ENCODE measurements at regions not wholly inside any gene's neighbourhood (a gene's known extent, or its start where the extent isn't known, plus 50 kb on each side); places are given as distances from the start of the nearest gene placed in this dataset.

GRCh38 chr13:111401151-111401550 is 80.7 kb downstream of the TEX29 start:
- no peaks in the 10 kb centered on the region for H3K79me2 ChIP-seq (replicated peaks; ENCODE audit: insufficient read depth)
- Mint-ChIP-seq H3K27ac (no peak overlapping the region), H3K36me3 (ENCODE audit: low read depth) (no peaks in the 10 kb centered on the region; the same call in 2 of the 3 replicates), H3K9me3 (peaks cover 5% of the 10 kb centered on the region; the same call in 2 of the 3 replicates), H3K4me1 (no peaks in the 10 kb centered on the region), H3K27me3 (ENCODE audit: insufficient read depth, low read depth, poor library complexity) (peaks cover 19% of the 10 kb centered on the region), H3K4me3 (no peak overlapping the region)
- no peak overlapping the region for H3K4me2 ChIP-seq
- DNase-seq (ENCODE audit: low spot score), result no peak
- no peak for ATAC-seq
- H4K20me1 ChIP-seq (replicated peaks; ENCODE audit: insufficient read depth), result no peaks in the 10 kb centered on the region
- no peak overlapping the region for H3K4me3 ChIP-seq
- no peaks in the 10 kb centered on the region for H3K9me2 ChIP-seq (ENCODE audit: insufficient read depth)
- H3K27me3 ChIP-seq (ENCODE audit: insufficient read depth), result no peaks in the 10 kb centered on the region
- no peaks in the 10 kb centered on the region for H3K4me1 ChIP-seq (ENCODE audit: insufficient read depth)
- H2AFZ ChIP-seq, result no peak overlapping the region
- no peak overlapping the region for H3K27ac ChIP-seq (ENCODE audit: low read depth)
- no peaks in the 10 kb centered on the region for H3F3A ChIP-seq (replicated peaks; ENCODE audit: low read depth)
- H3K36me3 ChIP-seq (ENCODE audit: insufficient read depth), result no peaks in the 10 kb centered on the region
- TF ChIP-seq EZH2 (IDR thresholded peaks at IDR 0.05; ENCODE audit: low read depth, unreplicated experiment) (no peak), STAT1 (IDR thresholded peaks at IDR 0.05; ENCODE audit: unreplicated experiment) (no peak), NANOG (IDR thresholded peaks at IDR 0.05; ENCODE audit: borderline replicate concordance) (no peak), EZH2phosphoT487 (IDR thresholded peaks at IDR 0.05; ENCODE audit: unreplicated experiment) (no peak), POLR2AphosphoS5 (IDR thresholded peaks at IDR 0.05; ENCODE audit: low read depth) (no peak), JUNB (IDR thresholded peaks at IDR 0.05; ENCODE audit: unreplicated experiment) (no peak), ZNF331 (CRISPR knock-in tag; IDR thresholded peaks at IDR 0.05; ENCODE audit: low read depth) (no peak), CTCF (conservative IDR thresholded peaks at IDR 0.05; ENCODE audit: low read depth in 2 of 2) (no peak), REST (IDR thresholded peaks at IDR 0.05; ENCODE audit: unreplicated experiment) (no peak), ZNF114 (CRISPR knock-in tag; IDR thresholded peaks at IDR 0.05) (no peak), ZNF462 (CRISPR knock-in tag; IDR thresholded peaks at IDR 0.05) (no peak)

Measured in GM23338 (cell line).